Gastrocnemius medialis (tissue), 4 donors: ENCODE measurements at regions not wholly inside any gene's neighbourhood (a gene's known extent, or its start where the extent isn't known, plus 50 kb on each side); places are given as distances from the start of the nearest gene placed in this dataset.
"Not testable (repeated sequence)": the region's sequence is repeated elsewhere in the genome, so short reads cannot be mapped to it uniquely, and the experiment has no call there.

ENCODE experiments used
- POLR2A ChIP-seq, 2 donors: fragments of 450-650 bp; IDR thresholded peaks; one replicate each; pipeline ENCODE4 v1.6.1; 2017; ENCODE audit warnings: antibody characterized with exemption in 2 of 2, mild to moderate bottlenecking in 2 of 2, moderate library complexity in 2 of 2
- TF ChIP-seq, protein P1 (sequence below), 5 experiments: fragments of 450-650 bp in 3 of 5; fragments of 200-600 bp in 2 of 5; sonication (generic) in 2 of 5; IDR thresholded peaks in 4 of 5; conservative IDR thresholded peaks in 1 of 5; 1 replicate in 4 of 5; 2 replicates in 1 of 5; pipeline ENCODE4 v1.5.1; 2016 to 2019; ENCODE audit warnings: antibody characterized with exemption in 5 of 5, mild to moderate bottlenecking in 3 of 5, moderate library complexity in 3 of 5

DNA sequence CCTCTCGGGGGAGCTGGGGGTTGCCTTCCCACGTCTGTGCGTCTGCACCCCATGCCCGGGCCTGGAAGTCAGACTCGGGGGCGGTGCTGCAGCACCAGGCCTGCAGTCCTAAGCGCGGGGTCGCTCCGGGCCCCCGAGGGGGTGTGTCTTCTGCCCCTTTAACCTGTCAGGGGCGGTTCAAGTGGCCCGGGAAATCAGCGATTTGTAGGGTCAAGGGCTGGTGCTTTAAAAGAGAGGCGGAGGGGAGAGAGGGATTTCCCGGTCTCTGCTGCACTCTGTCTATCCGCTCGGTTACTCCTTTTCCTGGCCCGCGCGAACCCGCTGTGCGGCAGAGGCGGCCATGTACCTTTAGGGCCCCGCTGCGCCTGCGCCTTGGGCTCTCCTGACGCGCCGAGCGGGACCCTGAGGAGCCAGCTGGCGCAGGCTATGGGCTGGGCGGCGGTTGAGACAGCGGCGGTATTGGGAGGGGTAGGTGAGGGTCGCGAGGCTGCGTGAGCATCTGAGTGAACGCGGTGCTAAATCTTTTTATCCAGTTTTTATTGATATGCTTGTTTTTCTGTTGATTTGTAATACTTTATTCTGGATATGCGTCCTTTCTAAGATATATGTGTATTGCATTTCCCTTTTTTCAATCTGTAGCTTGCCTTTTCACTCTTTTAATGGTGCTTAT, 243.5 kb upstream of the NOTCH2NLA start:
- TF ChIP-seq, protein P1, sequence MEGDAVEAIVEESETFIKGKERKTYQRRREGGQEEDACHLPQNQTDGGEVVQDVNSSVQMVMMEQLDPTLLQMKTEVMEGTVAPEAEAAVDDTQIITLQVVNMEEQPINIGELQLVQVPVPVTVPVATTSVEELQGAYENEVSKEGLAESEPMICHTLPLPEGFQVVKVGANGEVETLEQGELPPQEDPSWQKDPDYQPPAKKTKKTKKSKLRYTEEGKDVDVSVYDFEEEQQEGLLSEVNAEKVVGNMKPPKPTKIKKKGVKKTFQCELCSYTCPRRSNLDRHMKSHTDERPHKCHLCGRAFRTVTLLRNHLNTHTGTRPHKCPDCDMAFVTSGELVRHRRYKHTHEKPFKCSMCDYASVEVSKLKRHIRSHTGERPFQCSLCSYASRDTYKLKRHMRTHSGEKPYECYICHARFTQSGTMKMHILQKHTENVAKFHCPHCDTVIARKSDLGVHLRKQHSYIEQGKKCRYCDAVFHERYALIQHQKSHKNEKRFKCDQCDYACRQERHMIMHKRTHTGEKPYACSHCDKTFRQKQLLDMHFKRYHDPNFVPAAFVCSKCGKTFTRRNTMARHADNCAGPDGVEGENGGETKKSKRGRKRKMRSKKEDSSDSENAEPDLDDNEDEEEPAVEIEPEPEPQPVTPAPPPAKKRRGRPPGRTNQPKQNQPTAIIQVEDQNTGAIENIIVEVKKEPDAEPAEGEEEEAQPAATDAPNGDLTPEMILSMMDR (IDR thresholded peaks at IDR 0.05 in 4 of 5, conservative IDR thresholded peaks at IDR 0.05 in 1 of 5), result not testable (repeated sequence)
- not testable (repeated sequence) for TF ChIP-seq POLR2A (IDR thresholded peaks at IDR 0.05)
